SK-N-SH (cell line): ENCODE measurements at regions not wholly inside any gene's neighbourhood (a gene's known extent, or its start where the extent isn't known, plus 50 kb on each side); places are given as distances from the start of the nearest gene placed in this dataset.

ENCODE experiments used
- CTCF ChIA-PET: fragments of 300-600, 350-600 bp; formaldehyde crosslinking; extraction: SDS; loops from one replicate; lab custom pipeline; 2021; lab: Yijun Ruan, JAX
- POLR2A ChIA-PET: fragments of 350-600 bp; sonication (Branson Sonifier 250); formaldehyde crosslinking; extraction: SDS; loops from one replicate; lab custom pipeline; 2020; ENCODE audit warnings: antibody characterized with exemption, inconsistent platforms; lab: Yijun Ruan, JAX
- DNase-seq: peaks from one replicate; pipeline ENCODE4 v3.0.0; 2012
- H2AFZ ChIP-seq: fragments of 200-600 bp; sonication (generic); 2 replicates; pipeline ENCODE4 v1.8.1; 2016; ENCODE audit warnings: antibody characterized with exemption, mild to moderate bottlenecking, low read depth
- H3F3A ChIP-seq: fragments of 200-600 bp; sonication (generic); replicated peaks from 2 replicates; pipeline ENCODE3; 2016; ENCODE audit warnings: antibody characterized with exemption, mild to moderate bottlenecking; ENCODE audit not compliant: insufficient read depth
- H3K27ac ChIP-seq, 2 experiments: fragments of 200-500 bp in 1 of 2; fragments of 200-600 bp in 1 of 2; sonication (Bioruptor generic) in 1 of 2; sonication (generic), shearing (Covaris generic) in 1 of 2; 2 replicates each; pipeline versions ENCODE4 v1.5.1 to v1.6.1; 2014 to 2016; ENCODE audit warnings: low read depth in 2 of 2, inconsistent platforms in 1 of 2, low read length in 1 of 2, mild to moderate bottlenecking in 1 of 2, mixed read lengths in 1 of 2
- H3K27me3 ChIP-seq: fragments of 200-600 bp; sonication (generic), shearing (Covaris generic); 2 replicates; pipeline ENCODE4 v1.6.1; 2016; ENCODE audit warnings: mixed run types; ENCODE audit not compliant: insufficient read depth
- H3K36me3 ChIP-seq, 2 experiments: fragments of 200-500 bp in 1 of 2; fragments of 200-600 bp in 1 of 2; sonication (Bioruptor generic) in 1 of 2; sonication (generic) in 1 of 2; replicated peaks in 1 of 2; 2 replicates each; pipeline versions ENCODE3 to v1.5.1; 2014 to 2016; ENCODE audit warnings: low read length in 1 of 2, mild to moderate bottlenecking in 1 of 2; ENCODE audit not compliant: insufficient read depth in 2 of 2, control insufficient read depth in 1 of 2
- H3K4me1 ChIP-seq, 2 experiments: fragments of 200-500 bp in 1 of 2; fragments of 200-600 bp in 1 of 2; sonication (Bioruptor generic) in 1 of 2; sonication (generic), shearing (Covaris generic) in 1 of 2; 2 replicates each; pipeline versions ENCODE4 v1.5.1 to v1.6.1; 2014 to 2016; ENCODE audit warnings: low read depth in 1 of 2, low read length in 1 of 2, mixed run types in 1 of 2; ENCODE audit not compliant: insufficient read depth in 2 of 2, control insufficient read depth in 1 of 2
- H3K4me2 ChIP-seq: fragments of 200-600 bp; sonication (generic), shearing (Covaris generic); 2 replicates; pipeline ENCODE4 v1.6.1; 2017; ENCODE audit warnings: mixed run types
- H3K4me3 ChIP-seq, 2 experiments: fragments of 200-500 bp in 1 of 2; fragments of 200-600 bp in 1 of 2; sonication (Bioruptor generic) in 1 of 2; sonication (generic), shearing (Covaris generic) in 1 of 2; 2 replicates each; pipeline versions ENCODE4 v1.5.1 to v1.8.1; 2014 to 2016; ENCODE audit warnings: low read depth in 2 of 2, inconsistent platforms in 1 of 2, low read length in 1 of 2, mild to moderate bottlenecking in 1 of 2, mixed read lengths in 1 of 2, moderate library complexity in 1 of 2
- H3K79me2 ChIP-seq: fragments of 200-600 bp; sonication (generic); 2 replicates; pipeline ENCODE4 v1.8.1; 2017; ENCODE audit warnings: mild to moderate bottlenecking; ENCODE audit not compliant: insufficient read depth
- H3K9ac ChIP-seq: fragments of 200-600 bp; sonication (generic); 2 replicates; pipeline ENCODE4 v1.6.1; 2017; ENCODE audit warnings: mixed run types
- H3K9me2 ChIP-seq: fragments of 200-600 bp; sonication (generic); 2 replicates; pipeline ENCODE4 v1.6.1; 2017; ENCODE audit warnings: mixed run types
- H3K9me3 ChIP-seq: fragments of 200-600 bp; sonication (generic); 2 replicates; pipeline ENCODE4 v1.6.1; 2017; ENCODE audit warnings: mixed run types, mild to moderate bottlenecking, moderate library complexity
- H4K20me1 ChIP-seq: fragments of 200-600 bp; sonication (generic); 2 replicates; pipeline ENCODE4 v1.6.1; 2017; ENCODE audit warnings: mild to moderate bottlenecking, mixed run types; ENCODE audit not compliant: insufficient read depth
- ELF1 ChIP-seq: IDR thresholded peaks from 2 replicates; pipeline ENCODE4 v1.4.0; 2012
- MXI1 ChIP-seq: IDR thresholded peaks from 2 replicates; pipeline ENCODE4 v1.6.1; 2012; ENCODE audit warnings: mild to moderate bottlenecking, low read depth, low read length, improper control_type of control experiment
- TAF1 ChIP-seq: IDR thresholded peaks from 2 replicates; pipeline ENCODE4 v1.6.1; 2012; ENCODE audit warnings: low read depth, mild to moderate bottlenecking, low read length, moderate library complexity, borderline replicate concordance
- TEAD4 ChIP-seq: IDR thresholded peaks from 2 replicates; pipeline ENCODE4 v1.4.0; 2012; ENCODE audit warnings: mild to moderate bottlenecking, borderline replicate concordance; ENCODE audit not compliant: insufficient read depth
- USF2 ChIP-seq: fragments of 150-350 bp; IDR thresholded peaks from 2 replicates; pipeline ENCODE4 v1.6.1; 2017; ENCODE audit warnings: antibody characterized with exemption, low read length, low read depth, borderline replicate concordance
- WGBS: methylation state at CpG from one replicate; pipeline ENCODE4 v1.1.6; 2017; ENCODE audit warnings: low lambda C conversion rate; 5-methylcytosine and 5-hydroxymethylcytosine counted together
- TF ChIP-seq, protein P1 (sequence below): fragments of 200-600 bp; sonication (generic); IDR thresholded peaks from 2 replicates; pipeline ENCODE4 v1.6.1; 2017; ENCODE audit warnings: antibody characterized with exemption, mild to moderate bottlenecking, moderate library complexity

GRCh38 chr9:108400297-108400696 is 455.5 kb downstream of the ACTL7B start:
- CTCF ChIA-PET: no interaction called here
- no peak overlapping the region for H3K4me3 ChIP-seq
- H3K4me2 ChIP-seq: no peak overlapping the region
- POLR2A ChIA-PET: no interaction called here
- no peak for DNase-seq
- no peaks in the 10 kb centered on the region for H3K79me2 ChIP-seq
- no peaks in the 10 kb centered on the region for H3K27me3 ChIP-seq
- H3F3A ChIP-seq: no peaks in the 10 kb centered on the region
- H3K9me3 ChIP-seq: no peaks in the 10 kb centered on the region
- no peak overlapping the region for H3K27ac ChIP-seq
- no peaks in the 10 kb centered on the region for H4K20me1 ChIP-seq
- TF ChIP-seq TEAD4 (no peak), ELF1 (no peak), USF2 (no peak), TAF1 (no peak), MXI1 (no peak)
- TF ChIP-seq, protein P1, sequence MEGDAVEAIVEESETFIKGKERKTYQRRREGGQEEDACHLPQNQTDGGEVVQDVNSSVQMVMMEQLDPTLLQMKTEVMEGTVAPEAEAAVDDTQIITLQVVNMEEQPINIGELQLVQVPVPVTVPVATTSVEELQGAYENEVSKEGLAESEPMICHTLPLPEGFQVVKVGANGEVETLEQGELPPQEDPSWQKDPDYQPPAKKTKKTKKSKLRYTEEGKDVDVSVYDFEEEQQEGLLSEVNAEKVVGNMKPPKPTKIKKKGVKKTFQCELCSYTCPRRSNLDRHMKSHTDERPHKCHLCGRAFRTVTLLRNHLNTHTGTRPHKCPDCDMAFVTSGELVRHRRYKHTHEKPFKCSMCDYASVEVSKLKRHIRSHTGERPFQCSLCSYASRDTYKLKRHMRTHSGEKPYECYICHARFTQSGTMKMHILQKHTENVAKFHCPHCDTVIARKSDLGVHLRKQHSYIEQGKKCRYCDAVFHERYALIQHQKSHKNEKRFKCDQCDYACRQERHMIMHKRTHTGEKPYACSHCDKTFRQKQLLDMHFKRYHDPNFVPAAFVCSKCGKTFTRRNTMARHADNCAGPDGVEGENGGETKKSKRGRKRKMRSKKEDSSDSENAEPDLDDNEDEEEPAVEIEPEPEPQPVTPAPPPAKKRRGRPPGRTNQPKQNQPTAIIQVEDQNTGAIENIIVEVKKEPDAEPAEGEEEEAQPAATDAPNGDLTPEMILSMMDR: peak; percentile 22; the same call in 1 of the 2 replicates
- TF ChIP-seq, all 33 proteins: peak for 1
- Histone ChIP-seq H3K4me1 (no peaks in the 10 kb centered on the region), H3K36me3 (no peaks in the 10 kb centered on the region), H2AFZ (no peak overlapping the region), H3K9me2 (no peaks in the 10 kb centered on the region), H3K9ac (no peak overlapping the region)

DNA sequence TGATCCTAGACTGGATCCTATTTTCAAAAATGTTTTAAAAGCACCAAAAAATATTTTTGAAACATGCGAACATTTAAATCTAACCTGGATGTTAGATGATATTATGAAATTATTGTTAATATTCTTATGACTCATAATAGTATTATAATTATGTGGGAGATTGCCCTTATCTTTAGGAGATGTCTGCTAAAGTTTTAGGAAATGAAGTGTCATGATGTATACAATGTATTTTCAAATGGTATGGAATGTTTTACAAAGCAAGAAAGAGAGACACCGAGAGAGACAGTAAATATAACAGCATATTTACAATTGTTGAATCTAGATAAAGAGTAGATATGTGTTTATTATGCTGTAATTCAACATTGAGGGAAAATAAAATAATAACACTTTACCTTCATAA is 455.9 kb downstream of the ACTL7B start:
- TF ChIP-seq TAF1 (no peak), MXI1 (no peak), USF2 (no peak)
- TF ChIP-seq, protein P1: no peak
- 36% methylated on average over 2 of the region's 2 CpGs for WGBS
- CTCF ChIA-PET: no interaction called here

More for the DNA sequence above, 455.9 kb downstream of the ACTL7B start:
- H3K9me3 ChIP-seq: no peaks in the 10 kb centered on the region
- no peaks in the 10 kb centered on the region for H3K36me3 ChIP-seq
- H3K4me3 ChIP-seq: no peak overlapping the region
- no peak overlapping the region for H3K27ac ChIP-seq
- no peak for DNase-seq
- no peaks in the 10 kb centered on the region for H4K20me1 ChIP-seq
- no peaks in the 10 kb centered on the region for H3F3A ChIP-seq
- H3K9ac ChIP-seq: no peak overlapping the region
- no peaks in the 10 kb centered on the region for H3K9me2 ChIP-seq
- no peaks in the 10 kb centered on the region for H3K27me3 ChIP-seq
- no peak overlapping the region for H3K4me2 ChIP-seq
- no peaks in the 10 kb centered on the region for H3K79me2 ChIP-seq
- no peaks in the 10 kb centered on the region for H3K4me1 ChIP-seq
- POLR2A ChIA-PET: no interaction called here
- no peak overlapping the region for H2AFZ ChIP-seq
